SW 1271 (cell line): ENCODE measurements at regions not wholly inside any gene's neighbourhood (a gene's known extent, or its start where the extent isn't known, plus 50 kb on each side); places are given as distances from the start of the nearest gene placed in this dataset.

Experiments used
- DNase-seq, 2 experiments: peaks; one replicate each; lab custom pipeline; 2025; lab: John Stamatoyannopoulos, UW

DNA sequence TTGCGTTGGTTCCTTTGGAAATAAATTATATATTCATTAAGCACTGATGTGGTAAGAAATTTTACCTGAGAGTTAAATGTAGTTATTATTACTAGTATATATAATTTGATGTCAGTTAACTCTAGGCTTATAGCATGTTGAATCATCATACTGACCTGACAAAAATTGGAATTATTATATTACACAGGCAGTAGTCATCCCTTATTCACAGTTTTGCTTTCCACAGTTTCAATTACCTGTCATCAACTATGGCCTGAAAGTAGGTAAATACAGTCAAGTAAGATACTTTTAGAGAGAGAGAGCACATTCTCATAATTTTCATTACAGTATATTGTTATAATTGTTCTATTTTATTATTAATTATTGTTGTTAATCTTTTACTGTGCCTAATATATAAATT, 1074.7 kb downstream of the CDH11 start:
- no peak for DNase-seq

GRCh38 chr16:64035337-64035736, 1086.5 kb downstream of the CDH11 start:
- DNase-seq, result no peak

DNA sequence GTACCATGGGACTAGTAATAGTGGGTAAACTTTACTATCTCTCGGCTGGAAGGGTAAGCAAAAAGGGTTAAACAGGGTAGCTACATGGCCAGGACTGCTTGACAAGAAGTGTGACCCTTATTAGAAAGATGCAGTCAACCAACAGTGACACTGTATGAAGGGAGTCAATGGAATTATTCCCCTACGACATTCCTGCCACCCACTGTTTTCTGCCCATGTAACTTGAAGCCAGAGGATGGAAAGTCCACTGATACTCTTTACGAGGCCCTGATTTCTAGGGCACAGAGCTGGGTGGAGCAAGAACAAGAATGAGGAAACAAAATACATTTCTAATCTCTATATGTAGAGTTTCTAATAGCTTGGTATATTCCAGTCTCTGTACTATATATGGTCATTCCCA, 1102.5 kb downstream of the CDH11 start:
- no peak for DNase-seq

- DNase-seq, result no peak
These were observed 1104.1 kb downstream of the CDH11 start for GRCh38 chr16:64017796-64018195.

DNA sequence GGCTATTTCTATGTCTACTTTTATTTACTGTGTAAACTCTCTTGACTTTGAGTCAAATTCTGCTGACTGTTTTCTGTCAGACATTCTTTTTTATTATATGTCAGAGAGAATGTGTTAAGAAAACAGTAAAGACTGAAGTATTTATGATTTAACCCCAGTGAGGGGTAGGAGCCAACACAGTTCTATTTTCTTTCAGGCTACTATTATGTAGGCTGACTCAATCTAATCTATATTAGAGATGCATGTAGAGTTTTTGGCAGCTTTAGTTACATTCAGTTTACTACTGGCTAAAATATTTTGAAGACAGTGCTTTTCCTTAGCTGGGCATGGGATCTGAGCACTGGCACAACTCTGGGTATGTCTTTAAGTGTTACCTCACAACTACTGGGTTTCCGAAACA, 1108.0 kb downstream of the CDH11 start:
- DNase-seq, result no peak

DNA sequence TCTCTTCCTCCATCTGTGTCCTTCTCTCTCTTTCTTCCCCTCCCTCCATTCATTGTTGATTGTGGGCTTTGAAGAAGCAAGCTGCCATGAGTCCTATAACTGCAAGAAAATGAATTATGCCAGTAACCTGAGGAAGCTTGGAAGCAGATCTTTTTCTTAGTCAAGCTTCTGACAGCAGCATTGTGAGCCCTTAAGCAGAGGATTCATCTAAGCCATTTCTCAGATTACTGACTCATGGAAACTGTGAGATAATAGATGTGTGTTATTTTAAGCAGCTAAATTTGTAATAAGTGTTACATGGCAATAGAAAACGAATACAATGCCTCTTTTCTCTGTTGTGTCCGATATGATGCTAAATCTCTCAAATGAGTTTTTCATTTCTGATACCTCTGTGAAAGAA, 1109.7 kb downstream of the CDH11 start:
- no peak for DNase-seq

GRCh38 chr16:64011650-64012049, 1110.2 kb downstream of the CDH11 start:
- DNase-seq, result no peak

- no peak for DNase-seq
These were observed 1113.7 kb downstream of the CDH11 start for GRCh38 chr16:64008131-64008530.

DNA sequence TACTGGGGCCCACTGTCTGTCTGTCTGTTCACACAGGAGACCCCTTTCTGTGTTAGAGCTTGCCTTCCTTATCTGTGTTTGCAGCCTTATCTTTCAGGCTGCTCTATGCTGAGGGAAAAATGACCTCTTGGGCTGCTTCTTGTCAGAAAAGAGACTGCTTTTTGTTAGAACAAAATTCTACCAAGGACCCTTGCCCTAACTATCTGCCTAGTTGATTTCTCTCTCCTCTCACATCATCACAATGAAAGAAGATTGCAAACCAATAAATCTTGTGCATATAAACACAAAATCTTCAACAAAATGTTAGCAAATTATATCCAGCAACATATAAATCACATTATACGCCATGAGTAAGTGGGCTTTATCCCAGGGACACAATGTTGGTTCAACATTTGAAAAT, 1117.7 kb downstream of the CDH11 start:
- no peak for DNase-seq

GRCh38 chr16:63995025-63995424, 1126.8 kb downstream of the CDH11 start:
- DNase-seq, result no peak

DNA sequence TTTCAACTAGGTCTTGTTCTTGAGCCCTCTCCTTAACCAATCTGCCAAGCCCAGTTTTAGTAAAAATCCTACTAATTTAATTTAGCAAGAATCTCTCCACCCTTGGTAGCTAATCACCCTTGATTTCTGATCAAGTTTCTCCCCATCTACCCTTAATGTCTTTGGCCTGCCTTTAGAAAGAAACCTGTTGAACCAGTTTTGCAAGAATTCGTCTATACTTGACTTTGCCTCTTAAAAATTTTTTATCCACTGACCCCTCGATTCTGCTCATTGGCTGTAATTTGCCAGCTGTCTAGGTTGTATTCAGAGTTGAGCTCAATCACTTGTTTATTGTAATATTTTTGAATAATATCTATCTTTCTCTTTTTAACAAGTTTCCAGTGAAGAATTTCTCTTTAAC, 1138.5 kb downstream of the CDH11 start:
- DNase-seq, result no peak

DNA sequence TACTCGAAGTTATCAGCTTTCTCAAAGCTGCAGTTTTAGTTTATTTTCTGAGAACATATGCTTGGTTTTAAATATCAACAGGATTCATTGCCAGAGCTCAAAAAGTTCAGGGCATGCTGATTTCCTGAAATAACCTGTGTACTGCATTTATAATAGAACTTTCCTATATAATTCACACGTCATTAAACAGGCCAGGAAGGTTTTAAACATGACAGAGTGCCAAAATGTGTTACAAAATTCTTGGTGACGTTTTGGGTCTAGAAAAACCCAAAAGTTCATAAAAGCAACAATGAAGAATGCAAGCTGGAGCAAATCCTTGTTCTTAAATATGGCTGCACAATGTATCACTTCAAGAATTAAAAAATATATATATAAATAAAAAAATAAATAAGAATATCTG, 1139.1 kb downstream of the CDH11 start:
- no peak for DNase-seq

GRCh38 chr16:63982110-63982509, 1139.8 kb downstream of the CDH11 start:
- no peak for DNase-seq

DNA sequence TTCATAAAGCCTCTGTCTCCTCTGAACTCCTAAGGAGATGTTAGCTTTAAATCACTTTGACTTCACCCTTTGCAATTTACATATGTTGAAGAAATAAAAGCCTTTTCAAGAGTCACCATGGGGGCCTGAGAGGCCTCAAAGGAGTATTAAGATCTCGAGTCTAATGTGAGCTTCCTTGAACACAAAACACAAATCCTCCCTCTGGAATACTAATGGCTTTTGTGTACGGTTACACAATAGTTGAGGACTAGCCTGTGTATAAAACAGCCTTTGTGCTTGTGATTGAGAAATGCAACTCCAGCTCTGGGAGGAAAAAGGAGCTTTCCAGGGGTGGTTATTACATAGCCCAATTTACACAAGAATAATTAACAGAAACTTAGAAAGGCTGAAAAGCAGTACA, 1140.2 kb downstream of the CDH11 start:
- DNase-seq, result no peak

DNA sequence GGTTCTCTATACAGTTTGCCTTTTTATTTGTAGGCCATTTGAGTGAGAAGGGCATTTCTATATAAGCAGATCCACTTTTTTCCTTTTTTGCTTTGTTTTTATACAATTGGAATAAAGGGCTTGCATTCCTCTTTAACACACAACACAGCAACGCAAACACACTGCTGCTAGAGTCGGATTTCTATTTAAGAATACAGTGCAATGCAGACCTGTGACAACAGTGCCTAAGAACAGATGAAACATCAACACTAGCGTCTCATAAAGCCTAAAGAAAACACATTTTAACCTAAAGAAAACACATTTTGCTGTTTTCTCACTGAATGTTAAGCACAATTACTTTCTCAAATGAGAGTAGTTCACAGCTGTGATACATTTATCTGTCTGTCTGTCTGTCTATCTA, 1141.1 kb downstream of the CDH11 start:
- no peak for DNase-seq

DNA sequence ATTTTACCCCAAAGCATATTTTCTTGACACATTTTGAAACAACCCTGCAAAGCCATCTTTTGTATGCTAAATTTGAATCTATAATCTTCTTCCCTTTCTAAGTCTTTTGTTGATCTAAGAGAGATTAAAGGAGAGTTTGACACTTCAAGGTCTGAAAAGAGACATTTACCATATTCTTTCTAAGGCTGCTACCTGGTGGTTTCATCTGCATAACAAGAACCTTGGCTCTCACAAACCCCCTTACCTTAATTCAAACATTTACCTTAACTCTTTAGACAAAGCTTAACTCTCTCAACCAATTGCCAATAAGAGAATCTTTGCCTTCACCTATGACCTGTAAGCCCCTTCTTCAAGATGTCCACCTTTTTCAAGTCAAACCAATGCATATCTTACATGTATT, 1143.6 kb downstream of the CDH11 start:
- DNase-seq, result no peak

- no peak for DNase-seq
These were observed 1145.5 kb downstream of the CDH11 start for GRCh38 chr16:63976345-63976744.

GRCh38 chr16:63975669-63976068, 1146.2 kb downstream of the CDH11 start:
- no peak for DNase-seq

- DNase-seq, result no peak
These were observed 1153.9 kb downstream of the CDH11 start for GRCh38 chr16:63967966-63968365.

GRCh38 chr16:63960321-63960720, 1161.5 kb downstream of the CDH11 start:
- no peak for DNase-seq

GRCh38 chr16:63947022-63947421, 1174.8 kb downstream of the CDH11 start:
- no peak for DNase-seq

DNA sequence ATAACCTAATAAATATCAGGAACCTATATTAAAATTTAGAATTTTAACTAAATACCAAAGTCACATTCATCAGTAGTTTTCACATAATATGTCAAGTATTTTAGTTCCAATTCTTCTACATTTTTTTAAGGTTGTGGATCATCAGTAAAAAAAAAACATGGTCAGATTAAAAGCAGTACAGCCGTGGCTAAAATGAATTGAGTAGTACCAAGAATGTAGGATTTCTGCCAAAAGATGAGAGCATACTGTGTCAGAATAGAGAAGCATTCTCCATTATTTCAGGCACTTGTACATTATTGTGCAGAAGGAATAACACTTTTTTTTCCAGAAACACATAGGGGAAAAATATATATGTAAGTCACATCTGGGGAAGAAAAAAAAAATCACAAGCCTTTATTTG, 1176.1 kb downstream of the CDH11 start:
- no peak for DNase-seq

DNA sequence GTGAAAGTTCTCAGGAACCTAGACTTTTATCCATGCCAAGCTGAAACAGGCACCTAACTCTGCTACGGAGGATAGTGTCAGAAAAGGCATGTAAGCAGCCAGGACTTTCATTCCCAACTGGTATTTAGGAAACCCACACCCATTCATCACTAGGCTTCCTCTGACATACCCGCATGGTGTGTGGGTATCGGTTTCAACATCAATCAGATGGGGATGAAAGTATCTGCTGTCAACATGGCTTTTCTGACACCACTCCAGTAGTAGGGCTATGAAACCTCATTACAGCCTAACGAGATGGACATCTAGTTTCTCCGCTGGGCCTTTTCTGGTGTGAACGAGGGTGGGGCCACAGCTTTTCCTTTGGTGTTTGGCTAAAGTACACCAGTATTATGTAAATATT, 1178.3 kb downstream of the CDH11 start:
- no peak for DNase-seq

DNA sequence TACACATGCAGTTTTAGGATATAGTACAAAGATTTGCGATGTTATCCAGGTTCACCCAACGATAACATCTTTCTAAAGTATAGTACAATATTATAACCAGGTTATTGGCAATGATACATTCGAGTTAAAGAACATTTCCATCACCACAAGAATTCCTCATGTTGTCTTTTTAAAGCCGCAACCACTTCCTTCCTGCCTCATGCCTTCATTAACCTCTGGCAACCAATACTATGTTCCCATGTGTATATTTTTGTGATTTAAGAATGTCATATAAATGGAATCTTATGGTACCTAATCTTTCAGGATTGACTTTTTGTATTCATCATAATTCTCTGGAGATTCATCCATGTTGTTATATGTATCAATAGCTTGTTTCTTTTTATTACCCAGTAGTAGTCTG, 1183.2 kb downstream of the CDH11 start:
- no peak for DNase-seq

- no peak for DNase-seq
These were observed 1188.0 kb downstream of the CDH11 start for GRCh38 chr16:63933841-63934240.
